ENCODE measurements at regions not wholly inside any gene's neighbourhood (a gene's known extent, or its start where the extent isn't known, plus 50 kb on each side); places are given as distances from the start of the nearest gene placed in this dataset.

- Mint-ChIP-seq H3K36me3 (ENCODE audit: unreplicated experiment) (no peaks in the 10 kb centered on the region), H3K27ac (ENCODE audit: unreplicated experiment) (no peak overlapping the region), H3K27me3 (ENCODE audit: unreplicated experiment) (no peaks in the 10 kb centered on the region), H3K4me3 (ENCODE audit: unreplicated experiment) (no peak overlapping the region), H3K9me3 (ENCODE audit: unreplicated experiment) (no peaks in the 10 kb centered on the region), H3K4me1 (ENCODE audit: low read depth, unreplicated experiment) (no peaks in the 10 kb centered on the region)
- no peak for TF ChIP-seq CTCF (IDR thresholded peaks at IDR 0.05; ENCODE audit: partially characterized antibody, unreplicated experiment)
- DNase-seq = no peak
These were observed 171.1 kb downstream of the GASK1B start for GRCh38 chr4:158001756-158002155.

- TF ChIP-seq CTCF (IDR thresholded peaks at IDR 0.05; ENCODE audit: partially characterized antibody, unreplicated experiment) = no peak
- Mint-ChIP-seq H3K4me3 (ENCODE audit: unreplicated experiment) (no peak overlapping the region), H3K9me3 (ENCODE audit: unreplicated experiment) (no peaks in the 10 kb centered on the region), H3K36me3 (ENCODE audit: unreplicated experiment) (no peaks in the 10 kb centered on the region), H3K4me1 (ENCODE audit: low read depth, unreplicated experiment) (no peaks in the 10 kb centered on the region), H3K27ac (ENCODE audit: unreplicated experiment) (no peak overlapping the region), H3K27me3 (ENCODE audit: unreplicated experiment) (no peaks in the 10 kb centered on the region)
- DNase-seq = no peak
These were observed 173.1 kb downstream of the GASK1B start for GRCh38 chr4:157999723-158000122.

GRCh38 chr4:157997296-157997695, 175.5 kb downstream of the GASK1B start:
- Mint-ChIP-seq H3K9me3 (ENCODE audit: unreplicated experiment) (no peaks in the 10 kb centered on the region), H3K36me3 (ENCODE audit: unreplicated experiment) (no peaks in the 10 kb centered on the region), H3K27me3 (ENCODE audit: unreplicated experiment) (no peaks in the 10 kb centered on the region), H3K4me3 (ENCODE audit: unreplicated experiment) (no peak overlapping the region), H3K4me1 (ENCODE audit: low read depth, unreplicated experiment) (no peaks in the 10 kb centered on the region), H3K27ac (ENCODE audit: unreplicated experiment) (no peak overlapping the region)
- DNase-seq = no peak
- no peak for TF ChIP-seq CTCF (IDR thresholded peaks at IDR 0.05; ENCODE audit: partially characterized antibody, unreplicated experiment)

GRCh38 chr4:157996061-157997028, 176.5 kb downstream of the GASK1B start:
- H3K27ac Mint-ChIP-seq (ENCODE audit: unreplicated experiment) = no peak overlapping the region
- TF ChIP-seq CTCF (IDR thresholded peaks at IDR 0.05; ENCODE audit: partially characterized antibody, unreplicated experiment) = no peak
- no peaks in the 10 kb centered on the region for H3K4me1 Mint-ChIP-seq (ENCODE audit: low read depth, unreplicated experiment)
- H3K4me3 Mint-ChIP-seq (ENCODE audit: unreplicated experiment) = no peak overlapping the region
- no peak for DNase-seq
- H3K9me3 Mint-ChIP-seq (ENCODE audit: unreplicated experiment) = no peaks in the 10 kb centered on the region
- no peaks in the 10 kb centered on the region for H3K36me3 Mint-ChIP-seq (ENCODE audit: unreplicated experiment)
- no peaks in the 10 kb centered on the region for H3K27me3 Mint-ChIP-seq (ENCODE audit: unreplicated experiment)

- Mint-ChIP-seq H3K4me1 (ENCODE audit: low read depth, unreplicated experiment) (no peaks in the 10 kb centered on the region), H3K36me3 (ENCODE audit: unreplicated experiment) (no peaks in the 10 kb centered on the region), H3K9me3 (ENCODE audit: unreplicated experiment) (no peaks in the 10 kb centered on the region)
These were observed 178.0 kb downstream of the GASK1B start for GRCh38 chr4:157994863-157995262.

More at GRCh38 chr4:157994863-157995262, 178.0 kb downstream of the GASK1B start:
- Mint-ChIP-seq H3K4me3 (ENCODE audit: unreplicated experiment) (no peak overlapping the region), H3K27ac (ENCODE audit: unreplicated experiment) (no peak overlapping the region), H3K27me3 (ENCODE audit: unreplicated experiment) (no peaks in the 10 kb centered on the region)
- TF ChIP-seq CTCF (IDR thresholded peaks at IDR 0.05; ENCODE audit: partially characterized antibody, unreplicated experiment) = no peak
- DNase-seq = no peak

Measured in glutamatergic neuron (in vitro differentiated cells).